Suprapubic skin (tissue), 3 donors: ENCODE measurements at regions not wholly inside any gene's neighbourhood (a gene's known extent, or its start where the extent isn't known, plus 50 kb on each side); places are given as distances from the start of the nearest gene placed in this dataset.

ENCODE experiments used
- POLR2A ChIP-seq, 2 donors: fragments of 450-650 bp; IDR thresholded peaks; one replicate each; pipeline ENCODE4 v1.6.1; 2017; ENCODE audit warnings: antibody characterized with exemption in 2 of 2, mild to moderate bottlenecking in 2 of 2, moderate library complexity in 2 of 2
- TF ChIP-seq, protein P1 (sequence below), 2 donors: fragments of 200-600 bp in 1 of 2; fragments of 450-650 bp in 1 of 2; sonication (generic) in 1 of 2; IDR thresholded peaks; one replicate each; pipeline ENCODE4 v1.5.1; 2016 to 2019; ENCODE audit warnings: antibody characterized with exemption in 2 of 2, mild to moderate bottlenecking in 1 of 2, moderate library complexity in 1 of 2

DNA sequence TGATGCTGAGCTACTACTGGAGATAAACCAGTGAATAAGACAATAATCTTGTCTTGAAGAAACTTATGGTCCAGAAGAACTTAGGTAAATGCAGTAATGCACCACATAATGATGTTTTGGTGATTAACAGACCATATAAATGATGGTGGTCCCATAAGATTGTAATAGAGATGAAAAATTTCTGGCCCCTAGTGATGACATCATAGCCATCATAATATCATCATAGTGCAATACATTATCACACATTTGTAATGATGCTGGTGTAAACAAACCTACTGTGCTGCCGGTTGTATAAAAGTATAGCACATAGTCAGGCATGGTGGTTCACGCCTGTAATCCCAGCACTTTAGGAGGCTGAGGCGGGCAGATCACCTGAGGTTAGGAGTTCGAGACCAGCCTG lies 846.8 kb downstream of the FSTL5 start:
- TF ChIP-seq, protein P1, sequence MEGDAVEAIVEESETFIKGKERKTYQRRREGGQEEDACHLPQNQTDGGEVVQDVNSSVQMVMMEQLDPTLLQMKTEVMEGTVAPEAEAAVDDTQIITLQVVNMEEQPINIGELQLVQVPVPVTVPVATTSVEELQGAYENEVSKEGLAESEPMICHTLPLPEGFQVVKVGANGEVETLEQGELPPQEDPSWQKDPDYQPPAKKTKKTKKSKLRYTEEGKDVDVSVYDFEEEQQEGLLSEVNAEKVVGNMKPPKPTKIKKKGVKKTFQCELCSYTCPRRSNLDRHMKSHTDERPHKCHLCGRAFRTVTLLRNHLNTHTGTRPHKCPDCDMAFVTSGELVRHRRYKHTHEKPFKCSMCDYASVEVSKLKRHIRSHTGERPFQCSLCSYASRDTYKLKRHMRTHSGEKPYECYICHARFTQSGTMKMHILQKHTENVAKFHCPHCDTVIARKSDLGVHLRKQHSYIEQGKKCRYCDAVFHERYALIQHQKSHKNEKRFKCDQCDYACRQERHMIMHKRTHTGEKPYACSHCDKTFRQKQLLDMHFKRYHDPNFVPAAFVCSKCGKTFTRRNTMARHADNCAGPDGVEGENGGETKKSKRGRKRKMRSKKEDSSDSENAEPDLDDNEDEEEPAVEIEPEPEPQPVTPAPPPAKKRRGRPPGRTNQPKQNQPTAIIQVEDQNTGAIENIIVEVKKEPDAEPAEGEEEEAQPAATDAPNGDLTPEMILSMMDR (IDR thresholded peaks at IDR 0.05), result no peak
- TF ChIP-seq POLR2A (IDR thresholded peaks at IDR 0.05), result no peak
